ENCODE measurements at regions not wholly inside any gene's neighbourhood (a gene's known extent, or its start where the extent isn't known, plus 50 kb on each side); places are given as distances from the start of the nearest gene placed in this dataset.

- TF ChIP-seq EZH2 (IDR thresholded peaks at IDR 0.05; ENCODE audit: low read length, unreplicated experiment), result no peak
- TF ChIP-seq, protein P1, sequence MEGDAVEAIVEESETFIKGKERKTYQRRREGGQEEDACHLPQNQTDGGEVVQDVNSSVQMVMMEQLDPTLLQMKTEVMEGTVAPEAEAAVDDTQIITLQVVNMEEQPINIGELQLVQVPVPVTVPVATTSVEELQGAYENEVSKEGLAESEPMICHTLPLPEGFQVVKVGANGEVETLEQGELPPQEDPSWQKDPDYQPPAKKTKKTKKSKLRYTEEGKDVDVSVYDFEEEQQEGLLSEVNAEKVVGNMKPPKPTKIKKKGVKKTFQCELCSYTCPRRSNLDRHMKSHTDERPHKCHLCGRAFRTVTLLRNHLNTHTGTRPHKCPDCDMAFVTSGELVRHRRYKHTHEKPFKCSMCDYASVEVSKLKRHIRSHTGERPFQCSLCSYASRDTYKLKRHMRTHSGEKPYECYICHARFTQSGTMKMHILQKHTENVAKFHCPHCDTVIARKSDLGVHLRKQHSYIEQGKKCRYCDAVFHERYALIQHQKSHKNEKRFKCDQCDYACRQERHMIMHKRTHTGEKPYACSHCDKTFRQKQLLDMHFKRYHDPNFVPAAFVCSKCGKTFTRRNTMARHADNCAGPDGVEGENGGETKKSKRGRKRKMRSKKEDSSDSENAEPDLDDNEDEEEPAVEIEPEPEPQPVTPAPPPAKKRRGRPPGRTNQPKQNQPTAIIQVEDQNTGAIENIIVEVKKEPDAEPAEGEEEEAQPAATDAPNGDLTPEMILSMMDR (conservative IDR thresholded peaks at IDR 0.05; ENCODE audit: low read depth, low read length), result no peak
- no peak for TF ChIP-seq EZH2phosphoT487 (IDR thresholded peaks at IDR 0.05; ENCODE audit: borderline replicate concordance, low read length)
- Histone ChIP-seq H3K4me3 (ENCODE audit: low read length) (no peak overlapping the region), H3F3A (ENCODE audit: low read length, unreplicated experiment) (no peaks in the 10 kb centered on the region), H3K36me3 (ENCODE audit: low read depth, low read length) (no peaks in the 10 kb centered on the region), H3K9me2 (replicated peaks; ENCODE audit: low read length) (no peaks in the 10 kb centered on the region), H4K20me1 (ENCODE audit: low read length) (no peaks in the 10 kb centered on the region), H2AFZ (ENCODE audit: low read length) (no peak overlapping the region), H3K9ac (ENCODE audit: low read length) (no peak overlapping the region), H3K27me3 (ENCODE audit: low read length) (no peaks in the 10 kb centered on the region), H3K79me2 (ENCODE audit: low read length) (no peaks in the 10 kb centered on the region), H3K4me1 (ENCODE audit: insufficient read depth, low read length) (peaks cover 28% of the 10 kb centered on the region), H3K27ac (ENCODE audit: low read length) (no peak overlapping the region), H3K4me2 (ENCODE audit: low read length) (no peak overlapping the region), H3K9me3 (ENCODE audit: low read length) (no peaks in the 10 kb centered on the region)
- no peak for ATAC-seq
- ChIA-PET CTCF (no interaction called here), POLR2A (ENCODE audit: unreplicated experiment) (no interaction called here)
- no TSS peak for BruUV-seq (replicated peaks)
- intact Hi-C loops (cut with micrococcal nuclease), result no loop called here
- no peak for DNase-seq
Measured at GRCh38 chr1:232534552-232535517, 95.1 kb downstream of the SIPA1L2 start.

DNA sequence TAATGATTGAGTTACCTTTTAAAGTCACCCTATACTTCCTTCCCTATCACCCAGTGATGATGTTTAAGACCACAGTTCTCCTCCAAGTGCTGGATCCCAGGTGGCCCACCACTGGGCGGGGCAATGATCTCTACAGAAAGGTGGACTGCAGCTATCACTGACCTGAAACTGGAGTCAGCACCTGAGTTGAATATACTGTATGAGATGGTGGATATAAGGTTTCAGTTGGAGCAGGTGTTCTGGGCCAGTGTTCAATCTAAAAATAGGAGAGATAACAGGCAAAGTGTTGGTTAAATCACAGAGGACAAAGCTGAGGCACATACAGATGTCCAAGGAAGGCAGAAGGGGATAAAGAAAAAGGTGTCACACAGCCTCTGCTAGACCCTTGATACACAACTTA is 96.6 kb downstream of the SIPA1L2 start:
- BruUV-seq (replicated peaks), result no TSS peak
- H3K79me2 ChIP-seq (ENCODE audit: low read length), result no peaks in the 10 kb centered on the region
- POLR2A ChIA-PET (ENCODE audit: unreplicated experiment), result no interaction called here

More for the DNA sequence above, 96.6 kb downstream of the SIPA1L2 start:
- ATAC-seq (no peak), DNase-seq (no peak)
- no peak overlapping the region for H3K4me2 ChIP-seq (ENCODE audit: low read length)
- no peak overlapping the region for H3K4me3 ChIP-seq (ENCODE audit: low read length)
- CTCF ChIA-PET, result no interaction called here
- H3K4me1 ChIP-seq (ENCODE audit: insufficient read depth, low read length), result peaks cover 28% of the 10 kb centered on the region
- no peak overlapping the region for H3K9ac ChIP-seq (ENCODE audit: low read length)
- no peak overlapping the region for H2AFZ ChIP-seq (ENCODE audit: low read length)
- H3K36me3 ChIP-seq (ENCODE audit: low read depth, low read length), result no peaks in the 10 kb centered on the region
- H3K9me2 ChIP-seq (replicated peaks; ENCODE audit: low read length), result no peaks in the 10 kb centered on the region
- no peaks in the 10 kb centered on the region for H3K27me3 ChIP-seq (ENCODE audit: low read length)
- TF ChIP-seq EZH2 (IDR thresholded peaks at IDR 0.05; ENCODE audit: low read length, unreplicated experiment) (no peak), EZH2phosphoT487 (IDR thresholded peaks at IDR 0.05; ENCODE audit: borderline replicate concordance, low read length) (no peak)
- TF ChIP-seq, protein P1 (conservative IDR thresholded peaks at IDR 0.05; ENCODE audit: low read depth, low read length), result no peak
- no peaks in the 10 kb centered on the region for H4K20me1 ChIP-seq (ENCODE audit: low read length)
- intact Hi-C loops (cut with micrococcal nuclease), result no loop called here
- H3K9me3 ChIP-seq (ENCODE audit: low read length), result no peaks in the 10 kb centered on the region
- H3F3A ChIP-seq (ENCODE audit: low read length, unreplicated experiment), result peaks cover 3% of the 10 kb centered on the region
- H3K27ac ChIP-seq (ENCODE audit: low read length), result no peak overlapping the region

Measured in PC-3 (cell line).